NCI-H1417 (cell line): ENCODE measurements at regions not wholly inside any gene's neighbourhood (a gene's known extent, or its start where the extent isn't known, plus 50 kb on each side); places are given as distances from the start of the nearest gene placed in this dataset.

Experiments
- DNase-seq, 3 experiments: peaks; one replicate each; lab custom pipeline; 2025; lab: John Stamatoyannopoulos, UW

DNA sequence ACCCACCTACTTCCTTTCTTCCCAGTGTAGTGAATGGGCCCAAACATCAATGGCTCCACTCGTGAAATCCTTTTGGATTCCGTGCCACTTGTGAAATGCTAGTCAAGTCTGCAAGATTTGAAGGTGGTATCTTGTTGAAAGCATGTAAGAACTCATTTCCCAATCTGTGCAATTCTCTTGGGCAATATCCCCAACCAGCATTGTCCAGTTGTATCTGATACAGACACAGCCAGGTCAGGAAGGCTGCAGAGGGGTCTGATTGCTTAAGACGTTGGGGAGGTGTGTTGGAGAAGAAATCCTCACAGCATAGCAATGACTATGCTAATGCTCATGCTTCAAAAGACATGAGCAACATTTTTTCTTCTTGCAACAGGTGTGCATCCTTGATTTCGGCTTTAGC, 164.8 kb downstream of the VEGFC start:
- DNase-seq: peak in 1 of 3 experiments; percentile 32

- no peak for DNase-seq
Measured at GRCh38 chr4:176631611-176632010, 161.1 kb downstream of the VEGFC start.
